T-helper 17 cell (primary cell): ENCODE measurements at regions not wholly inside any gene's neighbourhood (a gene's known extent, or its start where the extent isn't known, plus 50 kb on each side); places are given as distances from the start of the nearest gene placed in this dataset.

Experiments
- ATAC-seq: fragments of 150-1000 bp; cut with Tn5 transposase; 2 replicates; pipeline ENCODE4 v1.10.0; 2021; ENCODE audit warnings: mild to moderate bottlenecking, moderate library complexity
- DNase-seq, 3 donors: peaks; one replicate each; pipeline versions ENCODE4 v3.0.0 to v3.0.0-alpha.2; 2020 to 2021
- H3K9me3 ChIP-seq: one replicate; pipeline ENCODE4 v1.7.0; 2013; ENCODE audit warnings: low read length, mild to moderate bottlenecking; ENCODE audit not compliant: control insufficient read depth, poor library complexity, severe bottlenecking
- H3K27ac Mint-ChIP-seq: one replicate; pipeline ENCODE4 v1.8.0; 2022; ENCODE audit warnings: mild to moderate bottlenecking, moderate library complexity, mixed read lengths
- H3K27me3 Mint-ChIP-seq: one replicate; pipeline ENCODE4 v1.8.0; 2022; ENCODE audit warnings: mixed read lengths
- H3K36me3 Mint-ChIP-seq: one replicate; pipeline ENCODE4 v1.8.0; 2022; ENCODE audit warnings: low read depth, mixed read lengths
- H3K4me1 Mint-ChIP-seq: one replicate; pipeline ENCODE4 v1.8.0; 2022; ENCODE audit warnings: mild to moderate bottlenecking, mixed read lengths
- H3K4me3 Mint-ChIP-seq: one replicate; pipeline ENCODE4 v1.8.0; 2022; ENCODE audit warnings: mild to moderate bottlenecking, moderate library complexity, mixed read lengths

GRCh38 chr18:28712172-28712571 lies 535.2 kb upstream of the CDH2 start:
- H3K36me3 Mint-ChIP-seq: no peaks in the 10 kb centered on the region
- no peaks in the 10 kb centered on the region for H3K4me1 Mint-ChIP-seq
- DNase-seq (no peak), ATAC-seq (no peak)
- H3K27ac Mint-ChIP-seq: no peak overlapping the region
- H3K27me3 Mint-ChIP-seq: no peaks in the 10 kb centered on the region
- H3K9me3 ChIP-seq: peaks cover 4% of the 10 kb centered on the region
- no peak overlapping the region for H3K4me3 Mint-ChIP-seq

GRCh38 chr18:28711096-28711495 lies 534.2 kb upstream of the CDH2 start:
- ATAC-seq (no peak), DNase-seq (no peak)
- no peak overlapping the region for H3K27ac Mint-ChIP-seq
- H3K27me3 Mint-ChIP-seq: no peaks in the 10 kb centered on the region
- no peaks in the 10 kb centered on the region for H3K36me3 Mint-ChIP-seq
- no peak overlapping the region for H3K4me3 Mint-ChIP-seq
- H3K4me1 Mint-ChIP-seq: no peaks in the 10 kb centered on the region
- peaks cover 4% of the 10 kb centered on the region for H3K9me3 ChIP-seq

- Mint-ChIP-seq H3K27ac (no peak overlapping the region), H3K4me3 (no peak overlapping the region), H3K27me3 (no peaks in the 10 kb centered on the region), H3K36me3 (no peaks in the 10 kb centered on the region), H3K4me1 (no peaks in the 10 kb centered on the region)
- no peaks in the 10 kb centered on the region for H3K9me3 ChIP-seq
- DNase-seq: no peak
- ATAC-seq: no peak
Observed at GRCh38 chr18:28707006-28707405, 530.1 kb upstream of the CDH2 start.

- no peaks in the 10 kb centered on the region for H3K27me3 Mint-ChIP-seq
- H3K4me3 Mint-ChIP-seq: no peak overlapping the region
- ATAC-seq (no peak), DNase-seq (no peak)
- H3K36me3 Mint-ChIP-seq: no peaks in the 10 kb centered on the region
- no peak overlapping the region for H3K27ac Mint-ChIP-seq
- H3K9me3 ChIP-seq: no peaks in the 10 kb centered on the region
- no peaks in the 10 kb centered on the region for H3K4me1 Mint-ChIP-seq
Observed at GRCh38 chr18:28706397-28706796, 529.5 kb upstream of the CDH2 start.

GRCh38 chr18:28705482-28705881 lies 528.6 kb upstream of the CDH2 start:
- Mint-ChIP-seq H3K27ac (no peak overlapping the region), H3K4me1 (no peaks in the 10 kb centered on the region), H3K4me3 (no peak overlapping the region), H3K27me3 (no peaks in the 10 kb centered on the region), H3K36me3 (no peaks in the 10 kb centered on the region)
- DNase-seq (no peak), ATAC-seq (no peak)
- H3K9me3 ChIP-seq: no peaks in the 10 kb centered on the region

GRCh38 chr18:28692337-28692736 lies 515.4 kb upstream of the CDH2 start:
- ATAC-seq (no peak), DNase-seq (no peak)
- Mint-ChIP-seq H3K27ac (no peak overlapping the region), H3K4me3 (no peak overlapping the region), H3K4me1 (no peaks in the 10 kb centered on the region), H3K27me3 (no peaks in the 10 kb centered on the region), H3K36me3 (no peaks in the 10 kb centered on the region)
- H3K9me3 ChIP-seq: no peaks in the 10 kb centered on the region

- no peaks in the 10 kb centered on the region for H3K9me3 ChIP-seq
- H3K36me3 Mint-ChIP-seq: no peaks in the 10 kb centered on the region
- H3K27ac Mint-ChIP-seq: no peak overlapping the region
- ATAC-seq (no peak), DNase-seq (no peak)
- no peaks in the 10 kb centered on the region for H3K27me3 Mint-ChIP-seq
- H3K4me3 Mint-ChIP-seq: no peak overlapping the region
- no peaks in the 10 kb centered on the region for H3K4me1 Mint-ChIP-seq
Observed at GRCh38 chr18:28691496-28691840, 514.5 kb upstream of the CDH2 start.

GRCh38 chr18:28690836-28691495 lies 514.0 kb upstream of the CDH2 start:
- Mint-ChIP-seq H3K27ac (no peak overlapping the region), H3K4me1 (no peaks in the 10 kb centered on the region), H3K4me3 (no peak overlapping the region), H3K27me3 (no peaks in the 10 kb centered on the region), H3K36me3 (no peaks in the 10 kb centered on the region)
- DNase-seq (no peak), ATAC-seq (no peak)
- no peaks in the 10 kb centered on the region for H3K9me3 ChIP-seq

- Mint-ChIP-seq H3K27me3 (no peaks in the 10 kb centered on the region), H3K27ac (no peak overlapping the region), H3K4me1 (no peaks in the 10 kb centered on the region)
Observed at GRCh38 chr18:28690100-28690499, 513.2 kb upstream of the CDH2 start.

GRCh38 chr18:28689588-28689987 lies 512.7 kb upstream of the CDH2 start:
- H3K4me1 Mint-ChIP-seq: no peaks in the 10 kb centered on the region
- H3K4me3 Mint-ChIP-seq: no peak overlapping the region

More at GRCh38 chr18:28690100-28690499, 513.2 kb upstream of the CDH2 start:
- DNase-seq (no peak), ATAC-seq (no peak)
- no peaks in the 10 kb centered on the region for H3K36me3 Mint-ChIP-seq
- H3K9me3 ChIP-seq: no peaks in the 10 kb centered on the region
- no peak overlapping the region for H3K4me3 Mint-ChIP-seq

GRCh38 chr18:28684746-28685355 lies 507.9 kb upstream of the CDH2 start:
- no peak overlapping the region for H3K4me3 Mint-ChIP-seq
- no peaks in the 10 kb centered on the region for H3K36me3 Mint-ChIP-seq
- H3K4me1 Mint-ChIP-seq: no peaks in the 10 kb centered on the region
- no peaks in the 10 kb centered on the region for H3K27me3 Mint-ChIP-seq
- H3K27ac Mint-ChIP-seq: no peak overlapping the region
- H3K9me3 ChIP-seq: no peaks in the 10 kb centered on the region
- no peak for DNase-seq
- no peak for ATAC-seq

More at GRCh38 chr18:28689588-28689987, 512.7 kb upstream of the CDH2 start:
- Mint-ChIP-seq H3K27me3 (no peaks in the 10 kb centered on the region), H3K36me3 (no peaks in the 10 kb centered on the region), H3K27ac (no peak overlapping the region)
- ATAC-seq (no peak), DNase-seq (no peak)
- no peaks in the 10 kb centered on the region for H3K9me3 ChIP-seq

- DNase-seq (no peak), ATAC-seq (no peak)
- H3K4me3 Mint-ChIP-seq: no peak overlapping the region
- H3K27ac Mint-ChIP-seq: no peak overlapping the region
- H3K36me3 Mint-ChIP-seq: no peaks in the 10 kb centered on the region
- H3K9me3 ChIP-seq: no peaks in the 10 kb centered on the region
- H3K27me3 Mint-ChIP-seq: no peaks in the 10 kb centered on the region
- no peaks in the 10 kb centered on the region for H3K4me1 Mint-ChIP-seq
Observed at GRCh38 chr18:28682912-28683311, 506.0 kb upstream of the CDH2 start.

- peaks cover 3% of the 10 kb centered on the region for H3K9me3 ChIP-seq
- H3K4me1 Mint-ChIP-seq: no peaks in the 10 kb centered on the region
- no peak overlapping the region for H3K4me3 Mint-ChIP-seq
- DNase-seq (no peak), ATAC-seq (no peak)
- H3K36me3 Mint-ChIP-seq: no peaks in the 10 kb centered on the region
- no peaks in the 10 kb centered on the region for H3K27me3 Mint-ChIP-seq
- H3K27ac Mint-ChIP-seq: no peak overlapping the region
Observed at GRCh38 chr18:28669165-28669564, 492.2 kb upstream of the CDH2 start.

- H3K4me3 Mint-ChIP-seq: no peak overlapping the region
- H3K9me3 ChIP-seq: peaks cover 3% of the 10 kb centered on the region
- no peaks in the 10 kb centered on the region for H3K27me3 Mint-ChIP-seq
- H3K4me1 Mint-ChIP-seq: no peaks in the 10 kb centered on the region
- ATAC-seq: no peak
- H3K27ac Mint-ChIP-seq: no peak overlapping the region
- DNase-seq: no peak
- H3K36me3 Mint-ChIP-seq: no peaks in the 10 kb centered on the region
Observed at GRCh38 chr18:28666216-28666615, 489.3 kb upstream of the CDH2 start.
